Mesenteric fat pad (tissue), 1 donor: ENCODE measurements at regions not wholly inside any gene's neighbourhood (a gene's known extent, or its start where the extent isn't known, plus 50 kb on each side); places are given as distances from the start of the nearest gene placed in this dataset.
"Not testable (repeated sequence)": the region's sequence is repeated elsewhere in the genome, so short reads cannot be mapped to it uniquely, and the experiment has no call there.

Source experiments
- DNase-seq: peaks from one replicate; pipeline ENCODE4 v3.0.0-alpha.2; 2020; ENCODE audit warnings: low spot score
- donor health status: DM: yes; HTN: yes; CAD: no.

DNA sequence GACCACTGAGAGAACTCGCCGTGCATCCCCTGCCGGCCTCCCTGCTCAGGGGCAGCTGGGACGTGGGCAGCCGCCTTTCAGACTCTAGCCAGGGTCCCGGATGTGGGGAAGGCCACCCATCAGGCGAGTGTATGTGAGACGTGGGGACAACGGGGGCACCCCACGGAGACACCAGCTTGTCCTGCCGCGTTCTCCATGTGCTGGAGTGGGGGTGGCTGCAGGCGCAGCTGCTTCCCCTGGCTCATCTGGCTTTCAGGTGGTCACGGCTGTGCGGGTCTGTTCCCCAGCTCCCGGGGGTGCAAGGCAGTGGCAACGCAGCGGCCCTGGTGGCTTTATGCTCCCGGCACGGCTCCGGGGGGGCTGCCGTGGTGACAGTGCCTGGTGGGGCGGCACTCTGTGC is 4427.5 kb upstream of the TPTE start:
- not testable (repeated sequence) for DNase-seq

DNA sequence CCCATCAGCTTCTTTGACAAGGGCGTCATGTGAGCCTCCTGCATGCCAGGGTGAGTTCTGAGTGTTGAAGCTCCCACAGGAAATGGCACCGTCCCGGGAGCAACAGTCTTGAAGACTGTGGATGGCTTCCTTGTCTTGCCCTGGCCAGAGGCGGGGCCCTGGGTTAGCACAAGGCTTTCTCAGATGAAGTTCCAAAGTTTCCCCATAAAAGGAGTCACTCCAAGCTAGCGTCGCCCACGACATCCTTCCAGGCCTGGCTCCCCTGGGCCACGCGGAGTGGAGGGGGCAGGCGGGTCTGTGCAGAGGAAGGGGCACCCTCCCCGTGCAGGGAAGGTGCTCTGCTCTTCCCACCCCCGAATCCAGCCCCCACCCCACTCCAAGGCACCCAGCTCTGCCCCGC is 4426.1 kb upstream of the TPTE start:
- not testable (repeated sequence) for DNase-seq

DNA sequence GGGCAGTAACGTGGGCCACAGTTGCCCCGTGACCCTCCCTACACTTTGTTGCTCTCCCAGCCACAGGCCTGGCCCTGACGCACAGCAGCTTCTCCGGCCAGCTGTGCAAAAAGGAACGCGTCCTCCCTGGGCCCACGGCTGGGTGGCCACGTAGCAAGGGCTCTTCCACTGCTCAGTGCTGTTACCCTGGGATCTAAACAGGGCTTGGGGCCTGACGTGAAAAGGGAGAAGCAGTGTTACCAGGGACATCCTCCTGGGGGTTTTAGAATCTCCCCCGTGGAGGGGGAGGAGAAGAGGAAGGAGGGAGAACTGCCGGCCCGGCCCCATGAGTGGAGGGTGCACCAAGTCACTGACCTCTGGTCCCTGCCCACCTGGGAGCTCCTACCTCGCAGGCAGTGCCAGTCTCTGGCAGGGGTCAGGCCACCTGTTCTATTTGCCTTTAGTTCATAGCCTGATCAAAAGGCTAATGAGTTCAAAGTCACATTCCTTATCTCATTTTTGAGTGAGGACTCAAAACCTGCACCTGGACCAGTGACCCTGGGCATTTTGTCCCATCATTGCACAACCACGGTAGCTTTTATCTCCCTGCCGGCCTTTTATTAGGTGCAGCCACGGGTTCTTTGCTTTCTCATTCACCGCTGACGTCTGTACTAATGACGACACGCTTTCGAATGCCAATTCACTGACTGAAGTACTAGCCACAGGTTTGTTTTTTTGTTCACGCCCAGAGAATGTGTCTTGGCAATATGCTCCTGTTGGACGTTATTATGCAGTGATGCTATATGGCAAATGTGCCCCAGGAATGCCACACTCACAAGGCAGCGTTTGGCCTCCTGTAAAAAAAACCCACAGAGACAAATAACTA is 4424.6 kb upstream of the TPTE start:
- DNase-seq, result not testable (repeated sequence)

DNA sequence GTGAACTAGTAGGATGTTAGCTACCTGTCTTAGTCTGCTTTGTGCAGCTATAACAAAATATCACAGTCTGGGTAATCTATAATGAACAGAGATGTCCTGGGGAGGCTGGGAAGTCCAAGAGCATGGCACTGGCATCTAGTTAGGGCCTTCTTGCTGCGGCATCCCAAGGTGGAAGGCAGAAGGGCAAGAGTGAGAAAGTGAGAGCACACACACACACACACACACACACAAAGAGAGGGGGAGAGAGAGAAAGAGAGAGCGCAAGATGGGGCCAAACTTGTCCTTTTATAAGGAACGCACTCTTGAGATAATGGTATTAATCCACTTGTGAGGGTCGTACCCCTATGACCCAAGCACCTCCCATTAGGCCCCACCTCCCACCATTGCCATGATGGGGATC is 4423.6 kb upstream of the TPTE start:
- DNase-seq, result not testable (repeated sequence)

DNA sequence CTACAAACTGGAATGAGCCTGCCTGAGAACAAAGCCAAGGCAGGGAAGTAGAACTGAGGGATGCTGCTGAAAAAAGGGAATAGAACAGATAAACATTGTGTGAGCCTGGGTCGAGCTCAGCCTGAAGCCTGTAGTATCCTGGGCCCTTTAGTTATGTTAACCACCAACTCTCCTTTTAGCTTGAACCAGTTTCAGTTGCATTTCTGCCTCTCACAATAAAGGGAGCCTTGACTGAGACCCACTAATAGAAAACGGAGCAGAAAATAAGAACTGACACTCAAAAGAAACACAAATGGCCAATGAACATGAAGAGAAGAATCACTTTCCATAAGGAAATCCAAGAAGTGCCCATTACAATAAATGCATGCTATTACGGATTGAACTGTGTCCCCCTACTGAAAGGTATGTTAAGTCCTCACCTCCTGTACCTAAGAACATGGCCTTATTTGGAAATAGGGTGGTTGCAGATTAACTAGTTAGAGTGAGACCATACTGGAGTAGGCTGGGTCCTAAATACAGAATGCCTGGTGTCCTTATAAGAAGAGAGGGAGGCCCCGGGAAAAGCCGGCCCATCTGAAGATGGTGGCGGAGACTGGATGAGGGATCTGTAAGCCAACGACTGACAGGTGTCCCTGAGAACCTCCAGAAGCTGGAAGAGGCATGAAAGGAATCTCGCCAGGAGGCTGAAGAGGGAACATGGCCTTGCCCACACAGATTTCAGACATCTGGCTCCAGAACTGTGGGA is 4423.0 kb upstream of the TPTE start:
- peak; percentile 41 for DNase-seq

DNA sequence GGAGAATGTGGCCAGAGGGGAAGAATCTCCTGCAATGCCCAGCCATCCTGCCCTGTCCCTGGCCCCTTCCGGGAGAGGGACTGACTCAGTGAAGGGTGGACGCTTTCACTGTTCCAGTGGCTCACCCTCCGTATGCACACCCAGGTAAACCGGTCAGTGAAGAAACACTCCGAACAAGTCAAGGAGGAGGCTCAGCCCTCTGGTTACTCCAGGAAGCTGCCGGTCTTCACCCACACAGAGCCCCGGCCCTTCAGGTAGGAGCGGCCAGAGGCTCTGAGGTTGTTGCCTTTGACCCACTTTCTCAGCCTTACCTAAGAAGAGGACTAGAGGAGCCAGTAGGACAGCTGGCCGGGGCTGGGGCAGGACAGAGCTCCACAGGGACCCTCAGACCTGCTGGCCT is 4419.8 kb upstream of the TPTE start:
- DNase-seq, result not testable (repeated sequence)

DNA sequence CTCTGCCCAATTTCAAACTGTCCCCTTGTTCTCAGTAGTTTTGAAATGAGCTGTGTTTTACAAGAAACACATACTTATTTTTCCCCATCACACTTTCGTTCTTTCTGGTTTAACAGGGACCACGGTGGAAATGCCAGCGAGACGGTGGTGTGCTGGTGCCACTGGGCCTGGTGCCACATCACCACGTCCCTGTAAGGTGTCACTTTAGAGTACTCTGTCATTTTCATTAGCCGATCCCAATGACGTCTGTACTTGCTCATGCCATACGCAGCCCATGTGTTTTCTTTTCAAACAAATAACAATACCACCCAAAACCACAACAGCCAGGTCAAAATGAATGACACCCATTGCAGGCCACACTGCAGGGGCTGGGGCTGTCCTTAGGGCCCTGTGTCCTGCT is 4416.8 kb upstream of the TPTE start:
- DNase-seq, result not testable (repeated sequence)

DNA sequence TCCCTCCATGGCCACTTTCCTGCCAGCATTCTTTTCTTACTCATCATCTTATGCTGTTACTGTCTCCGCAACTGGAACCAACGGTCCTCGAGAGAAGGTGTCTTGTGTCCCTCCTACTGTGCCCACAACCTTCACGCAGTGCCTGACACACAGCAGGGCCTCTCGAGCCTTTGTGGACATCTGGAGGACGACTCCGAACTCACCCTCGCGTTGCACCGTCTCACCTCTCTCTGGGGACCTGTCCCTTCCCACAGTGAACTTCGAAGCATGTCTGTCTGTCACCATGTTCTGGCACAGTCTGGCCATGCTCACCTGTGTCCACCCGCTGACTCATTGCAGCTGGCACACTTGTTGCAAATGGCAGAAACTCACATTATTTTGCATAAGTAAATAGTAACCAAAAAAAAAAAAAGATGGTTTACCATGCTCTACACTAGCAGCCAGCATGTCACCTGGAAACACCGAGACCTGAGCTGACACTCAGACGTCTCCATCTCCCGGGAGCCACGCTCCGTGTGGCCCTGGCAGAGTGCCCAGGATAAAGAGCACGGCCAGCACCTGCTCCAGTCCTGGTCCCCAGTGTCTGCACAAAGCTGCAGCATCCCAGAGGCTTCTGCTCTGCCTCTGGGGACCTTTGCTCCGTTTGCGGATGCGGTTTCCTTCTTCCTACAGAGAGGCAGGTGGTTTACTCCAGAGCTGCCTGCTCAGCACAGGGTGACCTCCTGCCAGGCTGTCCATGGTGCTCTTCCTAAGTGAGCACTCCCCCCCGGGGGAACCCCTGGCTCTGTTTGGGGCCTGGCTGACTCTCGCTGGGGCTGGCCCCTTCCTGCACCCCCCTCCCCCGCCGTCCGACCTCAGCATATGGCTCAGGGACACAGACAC is 4414.5 kb upstream of the TPTE start:
- DNase-seq, result not testable (repeated sequence)

DNA sequence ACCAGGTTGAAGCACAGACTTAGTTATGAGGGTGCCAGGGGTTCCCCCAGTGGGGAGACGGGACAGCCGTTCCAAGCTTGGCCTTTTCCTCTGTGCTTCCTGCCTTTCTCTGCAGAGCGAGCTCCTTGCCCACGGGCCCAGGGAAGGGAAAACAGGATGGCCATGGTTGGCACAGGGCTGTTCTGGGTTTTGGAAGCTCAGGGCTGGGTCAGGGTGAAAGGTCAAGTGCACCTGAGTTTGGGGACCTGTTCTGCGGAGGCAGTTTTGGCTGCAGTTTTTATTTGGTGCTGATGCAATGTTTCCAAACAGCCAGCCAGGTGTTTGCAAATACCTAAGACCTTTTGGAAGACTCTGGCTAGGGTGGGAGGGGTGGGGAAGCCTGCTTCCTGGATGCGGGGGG is 4412.5 kb upstream of the TPTE start:
- DNase-seq, result not testable (repeated sequence)

DNA sequence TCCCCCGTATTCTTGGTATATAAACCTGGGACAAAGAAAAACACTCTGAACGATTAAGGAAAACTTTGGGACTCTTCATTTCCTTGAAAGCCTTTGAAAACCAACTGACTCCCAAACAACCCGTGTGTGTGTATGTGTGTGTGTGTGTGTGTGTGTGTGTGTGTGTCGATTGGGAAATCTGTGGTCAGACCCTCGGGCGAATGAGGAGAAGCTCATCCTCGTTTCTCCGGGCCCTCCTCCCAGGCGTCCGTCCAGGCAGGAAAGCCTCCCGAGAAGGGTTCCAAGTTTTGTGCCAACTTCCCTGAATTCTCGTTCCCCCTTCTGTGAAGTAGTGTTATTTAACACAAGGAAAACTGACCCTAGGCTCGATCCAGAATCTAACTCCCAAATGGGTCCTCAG is 4411.6 kb upstream of the TPTE start:
- peak; percentile 1 for DNase-seq

DNA sequence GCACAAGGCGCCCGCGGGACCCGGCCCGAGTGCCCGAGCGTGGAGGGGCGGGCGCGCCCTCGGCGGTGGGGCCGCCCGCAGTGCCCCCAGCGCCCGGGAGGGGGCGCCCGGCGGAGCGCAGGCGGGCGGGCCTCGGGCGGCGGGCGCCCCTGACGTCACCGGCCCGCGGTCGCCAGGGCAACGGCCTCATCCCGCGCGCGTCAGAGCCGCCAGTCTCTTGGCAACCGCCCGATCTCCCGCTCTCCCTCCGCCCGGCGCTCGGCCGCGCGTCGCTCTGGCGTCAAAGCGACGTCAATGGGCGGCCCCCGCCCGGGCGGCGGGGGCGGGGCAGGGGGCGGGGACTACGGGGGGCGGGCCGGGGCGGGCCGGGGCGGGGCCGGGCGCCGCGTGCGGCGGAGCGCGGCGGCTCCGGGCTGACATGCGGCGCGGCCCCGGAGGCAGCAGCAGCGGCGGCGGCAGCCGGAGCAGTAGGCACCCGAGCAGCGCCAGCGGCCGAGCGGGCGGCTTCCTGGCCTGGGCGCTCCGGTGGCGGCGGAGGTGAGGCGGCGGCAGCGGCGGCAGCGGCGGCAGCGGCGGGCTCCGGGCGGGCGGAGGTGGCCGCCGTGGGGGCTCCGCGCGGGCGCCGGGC is 4410.6 kb upstream of the TPTE start:
- not testable (repeated sequence) for DNase-seq

DNA sequence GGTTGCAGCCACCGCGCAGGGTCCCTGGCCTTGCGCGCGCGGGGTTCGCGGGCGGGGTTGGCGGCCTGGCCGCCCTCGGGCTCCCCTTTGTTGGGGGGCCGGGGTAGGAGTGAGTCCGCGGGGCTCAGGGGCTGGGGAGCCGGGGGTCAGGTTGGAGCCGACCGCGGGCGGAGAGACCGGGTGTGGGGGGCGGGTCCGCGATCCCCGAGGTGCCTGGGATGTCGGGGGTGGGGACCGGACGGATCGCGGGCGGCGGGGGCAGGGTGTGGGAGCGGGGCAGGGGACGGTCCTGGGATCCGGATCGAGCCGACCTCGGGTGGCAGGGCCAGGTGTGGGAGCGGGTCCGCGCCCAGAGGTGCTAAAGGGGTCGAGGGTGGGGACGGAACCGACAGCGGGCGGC is 4410.0 kb upstream of the TPTE start:
- DNase-seq, result peak; percentile 81

DNA sequence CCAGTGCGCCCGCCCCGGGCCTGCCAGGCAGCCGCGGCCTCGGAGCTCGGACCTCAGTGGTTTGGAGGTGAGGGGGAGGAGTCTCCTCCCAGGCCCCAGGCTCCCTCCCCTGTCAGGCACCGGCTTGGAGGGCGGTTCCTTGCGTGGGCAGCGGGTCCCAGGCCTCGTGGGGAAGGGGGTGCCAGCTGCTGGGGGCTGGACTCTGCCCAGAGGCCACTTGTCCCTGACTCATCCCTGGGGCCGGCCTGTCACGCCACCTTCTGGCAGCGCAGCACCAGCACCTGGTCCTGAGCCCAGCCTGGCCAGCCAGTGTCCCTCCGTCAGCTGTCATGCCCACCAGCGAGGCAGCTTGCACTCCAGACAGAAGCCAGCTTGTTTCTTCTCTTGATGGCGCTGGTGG is 4403.0 kb upstream of the TPTE start:
- peak; percentile 62 for DNase-seq

DNA sequence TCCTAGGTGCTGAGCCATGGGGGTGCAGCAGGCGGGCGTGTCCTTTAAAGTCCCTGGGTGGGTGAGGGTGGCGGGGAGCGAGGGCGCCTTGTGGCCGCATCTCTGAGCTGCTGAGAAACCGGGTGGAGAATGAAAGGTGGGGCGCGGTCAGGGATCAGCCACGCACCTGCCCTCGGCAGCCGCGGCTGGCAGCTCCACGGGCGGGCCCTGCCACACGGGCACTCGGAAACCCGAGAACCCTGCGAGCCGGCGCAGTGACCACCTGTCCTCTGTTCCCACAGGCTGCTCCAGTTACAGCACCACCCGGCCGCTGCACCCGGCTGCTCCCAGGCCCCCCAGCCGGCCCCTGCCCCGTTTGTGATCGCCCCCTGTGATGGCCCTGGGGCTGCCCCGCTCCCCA is 4400.5 kb upstream of the TPTE start:
- DNase-seq, result peak; percentile 14

DNA sequence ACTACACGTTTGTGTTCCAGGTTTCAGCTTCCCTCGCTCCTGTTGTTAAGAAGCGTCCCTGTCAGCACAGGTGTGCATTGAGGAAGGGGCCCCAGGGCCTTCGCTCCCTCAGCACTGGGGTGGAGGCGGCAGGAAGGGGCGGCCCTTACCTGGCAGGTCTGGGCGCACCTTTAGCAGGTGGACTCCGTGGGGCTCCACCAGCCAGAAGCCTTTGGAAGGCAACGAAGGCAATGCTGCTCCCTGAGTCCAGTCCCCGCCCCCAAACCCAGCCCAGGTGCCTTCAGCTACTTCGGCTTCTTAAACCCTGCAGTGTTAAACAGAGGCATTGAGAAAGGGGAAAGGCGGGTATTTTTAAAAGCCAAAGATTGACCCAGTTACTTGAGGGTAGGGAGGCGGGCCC is 4398.8 kb upstream of the TPTE start:
- peak; percentile 14 for DNase-seq

DNA sequence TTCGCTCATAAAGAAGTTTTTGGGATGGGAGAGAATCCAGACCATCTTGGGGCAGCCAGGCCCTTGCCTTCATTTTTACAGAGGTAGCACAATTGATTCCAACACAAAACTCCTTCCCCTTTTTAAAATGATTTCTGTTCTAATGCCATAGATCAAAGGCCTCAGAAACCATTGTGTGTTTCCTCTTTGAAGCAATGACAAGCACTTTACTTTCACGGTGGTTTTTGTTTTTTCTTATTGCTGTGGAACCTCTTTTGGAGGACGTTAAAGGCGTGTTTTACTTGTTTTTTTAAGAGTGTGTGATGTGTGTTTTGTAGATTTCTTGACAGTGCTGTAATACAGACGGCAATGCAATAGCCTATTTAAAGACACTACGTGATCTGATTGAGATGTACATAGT is 4398.2 kb upstream of the TPTE start:
- DNase-seq, result not testable (repeated sequence)

DNA sequence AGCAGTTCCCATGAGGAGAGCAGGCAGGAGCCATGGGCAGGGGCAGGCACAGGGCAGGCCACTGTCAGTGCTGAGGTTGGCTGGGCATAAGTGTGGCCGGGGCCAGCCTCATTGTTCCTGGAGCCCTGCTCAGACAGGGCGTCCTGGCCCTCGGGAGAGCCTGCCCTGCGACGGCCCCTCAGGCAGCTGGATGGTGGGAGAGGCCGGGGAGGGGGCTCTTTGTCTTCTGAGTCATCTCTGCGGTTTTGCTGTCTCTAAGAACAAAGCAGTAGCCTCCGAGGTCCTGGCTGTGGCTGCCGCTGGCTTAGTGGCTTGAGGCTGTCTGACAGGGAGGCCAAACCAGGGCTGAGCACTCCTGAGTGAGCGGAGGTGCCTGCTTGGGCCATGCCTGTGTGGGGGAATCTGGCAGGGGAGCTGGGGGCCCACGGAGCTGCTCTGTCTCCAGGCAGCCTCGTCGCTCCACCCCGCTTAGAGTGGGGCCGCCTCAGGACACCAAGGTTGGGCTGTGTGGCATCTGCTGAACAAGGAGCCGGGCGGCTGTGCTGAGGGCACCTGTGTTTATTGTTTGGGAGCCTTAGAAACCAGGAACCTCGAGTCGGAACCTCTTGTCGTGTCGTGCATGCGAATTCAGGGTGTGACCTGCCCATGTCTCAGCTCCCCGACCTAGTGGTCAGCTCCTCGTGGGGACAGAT is 4395.7 kb upstream of the TPTE start:
- DNase-seq, result peak; percentile 69

DNA sequence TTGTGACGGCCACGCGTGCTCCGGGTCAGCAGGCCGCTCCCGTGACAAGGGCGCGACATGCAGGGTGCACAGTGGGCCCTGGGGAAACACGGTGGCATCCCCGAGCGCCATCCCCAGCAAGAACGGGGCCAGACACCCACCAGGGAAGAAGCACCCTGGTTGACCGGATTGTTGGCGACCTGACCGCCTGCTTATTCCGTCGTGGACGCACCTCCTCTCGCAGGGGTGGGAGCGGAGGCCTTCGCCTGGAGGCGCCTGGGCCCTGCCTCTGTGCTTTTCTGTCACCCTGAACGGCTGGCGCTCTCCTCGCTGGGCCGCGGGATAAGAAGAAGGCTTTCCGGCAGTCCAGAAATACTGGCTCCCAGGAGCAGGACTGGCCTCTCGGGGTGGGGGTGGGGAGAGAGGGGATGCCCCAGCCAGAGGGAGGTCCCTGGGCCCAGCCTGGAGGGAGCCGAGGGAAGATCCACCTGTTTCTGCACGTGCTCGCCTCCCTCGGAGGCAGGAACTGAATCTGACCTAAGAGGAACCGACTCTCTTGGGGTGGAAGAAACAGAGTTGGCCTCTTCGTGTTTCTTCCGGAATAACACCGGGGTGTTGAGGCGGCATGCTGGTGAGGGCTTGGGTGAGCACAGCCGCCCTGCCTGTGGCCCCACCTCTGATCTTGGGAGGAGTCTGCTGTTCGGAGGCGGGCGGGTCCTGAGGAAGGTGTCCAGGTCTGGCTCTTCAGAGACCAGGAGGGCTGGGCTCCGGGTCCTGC is 4394.2 kb upstream of the TPTE start:
- peak; percentile 39 for DNase-seq

DNA sequence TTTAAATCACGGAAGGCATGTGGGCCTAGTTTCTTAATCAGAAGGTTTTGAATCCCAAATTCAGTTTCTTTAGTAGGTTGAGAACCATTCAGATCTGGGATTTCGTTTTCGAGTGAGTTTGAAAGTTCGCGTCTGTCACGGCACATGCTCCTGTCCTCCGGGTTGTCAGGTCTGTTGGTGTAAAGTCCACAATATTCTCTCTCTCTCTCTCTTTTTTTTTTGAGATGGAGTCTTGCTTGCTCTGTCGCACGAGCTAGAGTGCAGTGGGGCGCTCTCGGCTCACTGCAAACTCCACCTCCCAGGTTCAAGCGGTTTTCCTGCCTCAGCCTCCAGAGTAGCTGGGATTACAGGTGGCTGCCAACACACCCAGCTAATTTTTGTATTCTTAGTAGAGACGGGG is 4390.6 kb upstream of the TPTE start:
- not testable (repeated sequence) for DNase-seq

DNA sequence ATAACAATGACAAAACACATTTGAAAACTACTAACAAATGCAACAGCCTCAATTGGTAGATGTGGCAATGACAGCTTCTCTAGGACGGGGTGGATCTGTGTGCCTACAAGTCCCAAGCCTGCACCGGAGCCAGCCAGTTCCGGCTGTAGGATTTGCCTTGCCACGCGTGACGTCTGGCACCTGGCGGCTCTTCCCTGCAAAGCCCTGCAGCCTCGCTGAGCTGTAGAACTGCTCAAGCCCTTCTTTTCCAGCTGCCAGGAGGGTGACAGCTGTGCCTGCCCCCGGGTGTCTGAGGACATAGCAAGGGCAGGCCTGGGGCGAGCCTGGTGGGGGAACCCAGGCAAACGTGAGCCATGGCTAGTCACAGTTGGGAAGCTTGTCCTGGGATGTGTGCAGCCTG is 4388.0 kb upstream of the TPTE start:
- DNase-seq, result not testable (repeated sequence)
